ENCODE measurements at regions not wholly inside any gene's neighbourhood (a gene's known extent, or its start where the extent isn't known, plus 50 kb on each side); places are given as distances from the start of the nearest gene placed in this dataset.
A peak's percentile ranks its signal among the peaks of the same experiment; 100 is the strongest.

GRCh38 chr12:58342736-58343135, 401.4 kb downstream of the ATP23 start:
- TF ChIP-seq CTCF (IDR thresholded peaks at IDR 0.05) (no peak), POLR2A (IDR thresholded peaks at IDR 0.05) (no peak)
- Histone ChIP-seq H3K4me3 (no peak overlapping the region), H3K9me3 (no peaks in the 10 kb centered on the region), H3K27me3 (no peaks in the 10 kb centered on the region), H3K27ac (peak overlapping the region in 1 of 4 donors; percentile 1), H3K4me1 (peaks cover 0 to 21% (median 12%) of the 10 kb centered on the region in 3 donors), H3K36me3 (no peaks in the 10 kb centered on the region)
- intact Hi-C loops (cut with DNase I): no loop called here
- WGBS, 2 donors: 84 to 88% methylated on average over 2 to 3 of the region's 3 CpGs
- no peak for DNase-seq

- Histone ChIP-seq H3K27ac (no peak overlapping the region), H3K4me1 (peaks cover 0 to 21% (median 12%) of the 10 kb centered on the region in 3 donors), H3K27me3 (no peaks in the 10 kb centered on the region), H3K4me3 (no peak overlapping the region), H3K9me3 (peaks cover 0 to 9% (median 0%) of the 10 kb centered on the region in 3 donors), H3K36me3 (no peaks in the 10 kb centered on the region)
- DNase-seq: no peak
- intact Hi-C loops (cut with DNase I): no loop called here
- TF ChIP-seq CTCF (IDR thresholded peaks at IDR 0.05) (peak; percentile 26 to 92 (median 82)), POLR2A (IDR thresholded peaks at IDR 0.05) (no peak)
- WGBS, 2 donors: 22 to 27% methylated on average over 7 of the region's 7 CpGs
Measured at GRCh38 chr12:58346032-58346632, 404.8 kb downstream of the ATP23 start.

GRCh38 chr12:58347188-58347587, 405.8 kb downstream of the ATP23 start:
- H3K27ac ChIP-seq: no peak overlapping the region
- DNase-seq: no peak
- H3K4me3 ChIP-seq: no peak overlapping the region
- WGBS, 2 donors: 76 to 90% methylated on average over 2 of the region's 2 CpGs
- intact Hi-C loops (cut with DNase I): no loop called here
- H3K4me1 ChIP-seq: peaks cover 0 to 11% (median 5%) of the 10 kb centered on the region in 3 donors
- no peaks in the 10 kb centered on the region for H3K36me3 ChIP-seq
- H3K27me3 ChIP-seq: no peaks in the 10 kb centered on the region
- TF ChIP-seq POLR2A (IDR thresholded peaks at IDR 0.05) (no peak), CTCF (IDR thresholded peaks at IDR 0.05) (no peak)
- peaks cover 0 to 9% (median 0%) of the 10 kb centered on the region in 3 donors for H3K9me3 ChIP-seq

- no peak for TF ChIP-seq CTCF (IDR thresholded peaks at IDR 0.05)
- no peak for TF ChIP-seq POLR2A (IDR thresholded peaks at IDR 0.05)
- Histone ChIP-seq H3K27me3 (no peaks in the 10 kb centered on the region), H3K36me3 (no peaks in the 10 kb centered on the region), H3K4me1 (peaks cover 0 to 6% (median 3%) of the 10 kb centered on the region in 3 donors), H3K27ac (no peak overlapping the region), H3K9me3 (peaks cover 0 to 9% (median 0%) of the 10 kb centered on the region in 3 donors), H3K4me3 (no peak overlapping the region)
- no peak for DNase-seq
- intact Hi-C loops (cut with DNase I): no loop called here
- WGBS, 2 donors: 55 to 58% methylated on average over 2 of the region's 2 CpGs
Measured at GRCh38 chr12:58347691-58348090, 406.3 kb downstream of the ATP23 start.

GRCh38 chr12:58349161-58349560, 407.8 kb downstream of the ATP23 start:
- intact Hi-C loops (cut with DNase I): no loop called here
- Histone ChIP-seq H3K27ac (no peak overlapping the region), H3K9me3 (peaks cover 0 to 9% (median 0%) of the 10 kb centered on the region in 3 donors), H3K36me3 (no peaks in the 10 kb centered on the region), H3K4me3 (no peak overlapping the region), H3K27me3 (no peaks in the 10 kb centered on the region), H3K4me1 (peaks cover 0 to 5% (median 3%) of the 10 kb centered on the region in 3 donors)
- no peak for DNase-seq
- TF ChIP-seq POLR2A (IDR thresholded peaks at IDR 0.05) (no peak), CTCF (IDR thresholded peaks at IDR 0.05) (no peak)
- WGBS, 2 donors: 24 to 43% methylated on average over 2 of the region's 2 CpGs

Data from esophagus squamous epithelium (tissue), 5 donors.